Panc1 (cell line): ENCODE measurements at regions not wholly inside any gene's neighbourhood (a gene's known extent, or its start where the extent isn't known, plus 50 kb on each side); places are given as distances from the start of the nearest gene placed in this dataset.

Experiments used
- ATAC-seq: fragments of 200-7000 bp; cut with Tn5 transposase; 2 replicates; pipeline ENCODE4 v1.9.1; 2020; ENCODE audit warnings: mild to moderate bottlenecking, moderate library complexity
- BruUV-seq: library from RNA; stranded (reverse); fragments of 400-500 nt; replicated peaks from 2 replicates; lab custom pipeline; 2021; lab: Mats Ljungman, UMichigan
- CTCF ChIA-PET: fragments of 300-600 bp; sonication (Branson Sonifier 250); formaldehyde crosslinking; loops from one replicate; lab custom pipeline; 2022; ENCODE audit warnings: antibody characterized with exemption; lab: Charles Lee
- POLR2A ChIA-PET: fragments of 300-600 bp; sonication (Branson Sonifier 250); formaldehyde crosslinking; loops from one replicate; lab custom pipeline; 2022; ENCODE audit warnings: antibody characterized with exemption; lab: Charles Lee
- DNase-seq: peaks from one replicate; pipeline ENCODE4 v3.0.0-alpha.2; 2010; ENCODE audit warnings: low read depth, low spot score
- H3K27ac ChIP-seq: 2 replicates; pipeline ENCODE4 v1.5.1; 2011; ENCODE audit warnings: mild to moderate bottlenecking, low read length, inconsistent platforms
- H3K27me3 ChIP-seq: fragments of 200-500 bp; sonication (Bioruptor generic); 2 replicates; pipeline ENCODE4 v1.6.0; 2014; ENCODE audit warnings: low read length, inconsistent platforms; ENCODE audit not compliant: control insufficient read depth, insufficient read depth
- H3K36me3 ChIP-seq: fragments of 200-500 bp; sonication (Bioruptor generic); 2 replicates; pipeline ENCODE4 v1.5.1; 2014; ENCODE audit warnings: inconsistent platforms, mild to moderate bottlenecking, low read length, moderate library complexity; ENCODE audit not compliant: control insufficient read depth, insufficient read depth
- H3K4me1 ChIP-seq: 2 replicates; pipeline ENCODE4 v1.5.1; 2011; ENCODE audit warnings: inconsistent platforms, mild to moderate bottlenecking, low read length, moderate library complexity; ENCODE audit not compliant: control insufficient read depth, insufficient read depth
- H3K4me3 ChIP-seq, 2 experiments: 2 replicates each; pipeline ENCODE4 v1.5.1; 2011 to 2012; ENCODE audit warnings: low read depth in 2 of 2, low read length in 2 of 2, mild to moderate bottlenecking in 2 of 2, inconsistent platforms in 1 of 2, moderate library complexity in 1 of 2
- H3K9me3 ChIP-seq: fragments of 200-500 bp; sonication (Bioruptor generic); 2 replicates; pipeline ENCODE4 v1.5.1; 2014; ENCODE audit warnings: low read depth, mild to moderate bottlenecking, inconsistent platforms, low read length, moderate library complexity; ENCODE audit not compliant: control insufficient read depth, insufficient read depth
- CTCF ChIP-seq: fragments of 450-650 bp; IDR thresholded peaks from 2 replicates; pipeline ENCODE4 v1.5.1; 2017; ENCODE audit warnings: mild to moderate bottlenecking
- POLR2AphosphoS5 ChIP-seq: IDR thresholded peaks from 2 replicates; pipeline ENCODE4 v1.6.1; 2012; ENCODE audit warnings: mild to moderate bottlenecking, low read depth, low read length, moderate library complexity
- REST ChIP-seq, 2 experiments: IDR thresholded peaks; 2 replicates each; pipeline ENCODE4 v1.6.1; 2011 to 2012; ENCODE audit warnings: low read depth in 2 of 2, control low read depth in 1 of 2, low read length in 1 of 2, mild to moderate bottlenecking in 1 of 2, moderate library complexity in 1 of 2; ENCODE audit not compliant: insufficient read depth in 1 of 2
- SIN3A ChIP-seq: IDR thresholded peaks from 2 replicates; pipeline ENCODE4 v1.6.1; 2012; ENCODE audit warnings: low read depth, mild to moderate bottlenecking, low read length, moderate library complexity, borderline replicate concordance; ENCODE audit not compliant: insufficient read depth
- TCF7L2 ChIP-seq: IDR thresholded peaks from 2 replicates; pipeline ENCODE4 v1.6.1; 2011; ENCODE audit warnings: mild to moderate bottlenecking, low read depth, low read length, inconsistent platforms
- in situ Hi-C: cut with HindIII; loops from 2 replicates; pipeline ENCODE4 v1.10.0; 2016; ENCODE audit warnings: low sequenced_read_pairs, low pct_unique_long_range_greater_than_20kb
- intact Hi-C: fragments of 100-400 bp; cut with micrococcal nuclease; formaldehyde crosslinking; loops from one replicate; pipeline ENCODE4 v1.10.0; 2022; ENCODE audit not compliant: unreplicated experiment

GRCh38 chrX:42531441-42531840, 246.5 kb downstream of the PPP1R2C start:
- Histone ChIP-seq H3K36me3 (no peaks in the 10 kb centered on the region), H3K9me3 (no peaks in the 10 kb centered on the region), H3K27me3 (no peaks in the 10 kb centered on the region), H3K4me3 (no peak overlapping the region), H3K27ac (no peak overlapping the region), H3K4me1 (no peaks in the 10 kb centered on the region)
- ChIA-PET POLR2A (no interaction called here), CTCF (no interaction called here)
- no peak for DNase-seq
- in situ Hi-C loops = no loop called here
- BruUV-seq = no TSS peak
- no peak for ATAC-seq
- intact Hi-C loops = no loop called here
- TF ChIP-seq TCF7L2 (no peak), POLR2AphosphoS5 (no peak), REST (IDR thresholded peaks at IDR 0.05; ENCODE audit: insufficient read depth in 1 of 2, low read depth in 2 of 2, low read length in 1 of 2) (no peak), CTCF (no peak), SIN3A (no peak)

- no peak for ATAC-seq
- in situ Hi-C loops = no loop called here
- no peak overlapping the region for H3K4me3 ChIP-seq
- BruUV-seq = no TSS peak
- no peak overlapping the region for H3K27ac ChIP-seq
- TF ChIP-seq CTCF (no peak), REST (IDR thresholded peaks at IDR 0.05; ENCODE audit: insufficient read depth in 1 of 2, low read depth in 2 of 2, low read length in 1 of 2) (no peak)
- CTCF ChIA-PET = no interaction called here
- DNase-seq = no peak
- no peaks in the 10 kb centered on the region for H3K4me1 ChIP-seq
- H3K36me3 ChIP-seq = no peaks in the 10 kb centered on the region
- POLR2A ChIA-PET = no interaction called here
- intact Hi-C loops = no loop called here
- H3K9me3 ChIP-seq = no peaks in the 10 kb centered on the region
- H3K27me3 ChIP-seq = no peaks in the 10 kb centered on the region
Observed at GRCh38 chrX:42530027-42530426, 247.9 kb downstream of the PPP1R2C start.
